NCI-H2081 treated with DMSO at 0.1 percent for 48 hours (cell line): ENCODE measurements at regions not wholly inside any gene's neighbourhood (a gene's known extent, or its start where the extent isn't known, plus 50 kb on each side); places are given as distances from the start of the nearest gene placed in this dataset.
"Not testable (repeated sequence)": the region's sequence is repeated elsewhere in the genome, so short reads cannot be mapped to it uniquely, and the experiment has no call there.

ENCODE experiments used
- DNase-seq: peaks from one replicate; lab custom pipeline; 2025; lab: John Stamatoyannopoulos, UW

DNA sequence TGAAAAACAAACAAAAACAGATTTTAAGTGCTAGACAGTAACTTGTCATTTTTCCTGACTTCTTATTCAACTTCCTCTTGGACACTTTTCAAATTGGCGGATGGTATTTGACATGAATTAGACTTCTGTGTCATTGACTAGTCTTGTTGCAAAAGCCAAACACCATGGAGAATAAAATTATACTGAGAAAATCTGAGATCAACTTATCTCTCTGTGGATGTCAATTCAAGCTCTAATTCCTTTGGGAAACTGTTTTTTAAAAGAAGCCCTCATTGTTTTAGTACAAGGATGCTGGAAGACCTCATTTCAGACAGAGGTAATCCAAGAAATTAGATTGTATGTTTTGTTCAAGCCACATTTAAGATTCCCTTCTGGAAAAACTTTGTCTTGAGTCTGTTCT lies 831.0 kb downstream of the SEMA5A start:
- no peak for DNase-seq

DNA sequence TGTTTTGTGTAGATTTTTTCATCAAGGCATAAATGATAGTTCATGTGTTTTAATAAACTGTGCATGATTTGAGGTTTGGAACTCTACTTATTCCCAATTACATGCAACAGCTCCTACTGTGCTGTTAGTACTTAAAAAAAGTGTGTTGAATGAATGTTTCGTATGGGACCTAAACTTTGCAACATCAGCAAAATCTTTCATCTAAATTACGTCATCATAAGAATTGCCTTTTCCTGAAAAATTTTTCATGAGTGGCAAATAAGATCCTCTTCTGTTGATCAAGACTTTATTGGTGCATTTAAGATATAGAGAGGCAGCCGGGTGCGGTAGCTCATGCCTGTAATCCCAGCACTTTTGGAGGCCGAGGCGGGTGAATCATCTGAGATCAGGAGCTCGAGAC lies 826.1 kb downstream of the SEMA5A start:
- no peak for DNase-seq

DNA sequence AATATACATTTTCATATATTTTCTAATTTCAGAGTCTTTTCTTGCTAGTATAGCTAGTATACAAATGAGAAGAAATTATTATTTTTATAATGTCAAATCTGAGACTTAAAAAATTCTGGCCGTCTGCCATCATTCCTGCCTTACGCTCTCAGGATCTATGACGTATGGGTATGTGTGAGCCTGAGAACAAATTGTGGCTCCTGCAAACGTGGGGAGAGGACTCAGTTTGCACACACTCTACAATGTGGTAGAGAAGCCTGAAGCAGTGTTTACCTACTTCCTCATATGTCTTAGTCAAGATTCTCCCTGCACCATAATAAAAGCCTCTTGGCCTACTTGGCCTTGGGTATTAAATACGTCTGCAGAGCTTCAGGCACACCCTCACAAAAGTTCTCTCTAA lies 825.4 kb downstream of the SEMA5A start:
- DNase-seq, result no peak

DNA sequence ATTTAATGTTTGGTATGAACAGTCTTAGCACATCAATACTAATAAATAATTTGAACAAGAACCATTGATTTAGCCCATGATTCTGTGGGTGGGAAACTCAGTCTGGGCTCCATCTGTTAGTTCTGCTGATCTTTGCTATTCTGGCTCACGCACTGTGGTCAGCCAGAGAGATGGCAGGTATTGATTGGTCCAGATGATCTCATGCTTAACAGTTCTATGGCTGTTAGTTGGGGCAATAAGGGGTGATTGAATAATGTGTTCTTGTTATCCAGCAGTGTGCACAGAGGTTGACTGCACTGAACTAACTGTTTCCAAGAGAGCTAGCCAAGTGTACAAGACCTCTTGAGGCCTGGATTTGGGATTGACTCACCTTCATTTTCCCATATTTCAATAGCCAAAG lies 824.3 kb downstream of the SEMA5A start:
- DNase-seq, result no peak

DNA sequence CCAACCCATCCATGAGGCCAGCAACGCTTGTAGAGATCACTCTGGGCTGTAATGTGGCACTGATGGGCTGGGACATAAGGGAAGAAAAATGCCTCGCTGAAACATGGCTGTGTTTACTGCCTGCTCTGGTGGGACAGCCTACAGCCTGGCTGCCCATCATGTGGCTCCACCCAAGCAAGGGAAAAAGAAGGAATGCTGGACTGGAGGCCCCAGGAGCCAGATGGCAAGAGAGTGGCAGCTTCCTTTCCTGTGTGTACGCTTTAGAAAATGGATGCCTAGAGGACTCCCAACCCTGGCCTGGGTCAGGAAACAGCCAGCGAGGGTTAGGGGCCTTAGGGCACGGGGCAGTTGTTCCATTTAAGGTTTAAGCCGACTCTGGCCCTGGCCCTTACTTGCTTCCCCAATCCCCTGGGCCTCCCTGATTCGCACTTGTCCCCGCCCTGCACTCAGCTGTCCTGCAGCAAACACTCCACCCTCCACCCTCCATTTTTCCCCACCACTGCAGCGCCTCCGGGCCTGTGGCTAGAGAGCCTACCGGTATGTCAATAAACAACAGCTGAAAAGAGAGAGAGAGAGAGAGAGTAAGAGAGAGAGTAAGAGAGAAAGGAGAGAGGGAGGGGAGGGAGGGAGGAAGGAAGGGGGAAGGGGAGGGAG lies 819.4 kb downstream of the SEMA5A start:
- DNase-seq, result no peak

DNA sequence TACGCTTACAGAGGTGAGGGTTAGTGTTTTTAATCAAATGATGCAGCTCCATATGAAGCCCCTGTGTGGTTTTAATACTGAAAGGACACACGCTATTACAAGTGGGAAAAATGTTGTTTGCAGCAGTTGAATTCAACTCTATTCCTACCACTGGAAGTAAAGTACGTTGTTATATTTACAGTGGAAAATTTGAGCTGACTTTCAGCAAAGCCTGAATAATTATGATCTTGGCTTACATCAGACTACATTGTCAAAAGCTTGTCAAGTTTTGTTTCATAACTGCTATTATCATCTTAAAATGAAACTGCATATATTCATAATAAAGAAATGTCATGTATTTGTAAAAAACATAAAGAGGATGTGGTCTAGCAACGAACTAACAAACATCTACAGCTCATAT lies 818.5 kb downstream of the SEMA5A start:
- no peak for DNase-seq

DNA sequence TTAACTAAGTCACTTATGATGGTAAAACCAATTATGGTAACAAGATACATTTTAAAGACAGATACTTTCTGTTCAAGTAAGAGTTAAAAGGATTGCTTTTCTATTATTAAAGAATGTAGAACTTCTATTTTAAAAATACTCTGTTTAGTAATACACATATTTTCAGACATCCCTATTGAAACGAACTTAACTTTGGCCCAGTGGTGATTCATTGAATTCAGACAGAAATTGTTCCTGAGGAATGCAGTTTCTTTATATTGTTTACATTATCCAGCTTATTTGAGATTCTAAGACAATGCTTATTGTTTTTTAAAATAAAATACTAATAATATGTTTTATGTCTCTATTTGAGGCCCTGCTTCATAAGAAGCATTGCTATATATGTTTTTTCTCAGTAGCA lies 816.4 kb downstream of the SEMA5A start:
- no peak for DNase-seq

DNA sequence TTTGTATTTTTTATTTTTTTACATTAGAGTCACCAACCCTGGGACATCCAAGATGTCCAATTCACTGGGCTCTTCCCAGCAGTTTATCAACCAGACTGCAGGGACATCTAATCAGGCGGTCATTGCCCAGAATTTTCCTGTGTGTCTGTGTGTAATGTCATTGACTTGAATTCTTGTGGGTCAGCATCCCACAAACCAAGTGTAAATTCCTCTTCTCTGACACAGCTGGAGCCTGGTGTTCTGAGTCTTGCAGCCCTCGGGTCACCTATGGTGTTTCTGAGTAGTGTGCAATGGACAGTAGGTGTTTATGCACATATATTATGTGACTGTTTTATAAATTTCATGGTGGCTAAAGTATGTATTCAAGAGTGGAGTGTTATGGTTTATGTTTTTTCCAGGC lies 815.7 kb downstream of the SEMA5A start:
- no peak for DNase-seq

DNA sequence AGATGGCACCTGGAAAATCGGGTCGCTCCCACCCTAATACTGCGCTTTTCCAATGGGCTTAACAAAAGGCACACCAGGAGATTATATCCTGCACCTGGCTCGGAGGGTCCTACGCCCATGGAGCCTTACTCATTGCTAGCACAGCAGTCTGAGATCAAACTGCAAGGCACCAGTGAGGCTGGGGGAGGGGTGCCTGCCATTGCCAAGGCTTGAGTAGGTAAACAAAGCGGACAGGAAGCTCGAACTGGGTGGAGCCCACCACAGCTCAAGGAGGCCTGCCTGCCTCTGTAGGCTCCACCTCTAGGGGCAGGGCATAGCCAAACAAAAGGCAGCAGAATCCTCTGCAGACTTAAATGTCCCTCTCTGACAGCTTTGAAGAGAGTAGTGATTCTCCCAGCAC lies 814.8 kb downstream of the SEMA5A start:
- not testable (repeated sequence) for DNase-seq

DNA sequence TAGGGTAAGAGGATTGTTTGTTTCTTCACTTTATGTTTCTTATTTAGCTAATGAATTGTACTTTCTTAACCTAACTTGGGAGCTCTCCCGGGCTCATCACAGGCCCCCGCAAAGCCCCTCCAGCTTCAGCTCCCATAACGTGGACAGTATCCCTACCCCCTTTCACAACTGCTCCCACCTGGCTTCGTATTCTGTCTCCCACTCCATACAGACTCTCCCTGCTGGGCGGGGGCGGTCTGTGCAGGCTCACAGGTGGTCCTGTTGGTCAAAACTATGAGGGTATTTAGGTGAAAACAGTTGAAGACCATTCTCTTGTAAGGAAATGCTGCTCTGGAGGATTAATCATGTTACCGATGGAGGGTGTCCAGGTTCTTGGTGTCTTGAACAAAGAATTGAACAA lies 805.3 kb downstream of the SEMA5A start:
- no peak for DNase-seq

DNA sequence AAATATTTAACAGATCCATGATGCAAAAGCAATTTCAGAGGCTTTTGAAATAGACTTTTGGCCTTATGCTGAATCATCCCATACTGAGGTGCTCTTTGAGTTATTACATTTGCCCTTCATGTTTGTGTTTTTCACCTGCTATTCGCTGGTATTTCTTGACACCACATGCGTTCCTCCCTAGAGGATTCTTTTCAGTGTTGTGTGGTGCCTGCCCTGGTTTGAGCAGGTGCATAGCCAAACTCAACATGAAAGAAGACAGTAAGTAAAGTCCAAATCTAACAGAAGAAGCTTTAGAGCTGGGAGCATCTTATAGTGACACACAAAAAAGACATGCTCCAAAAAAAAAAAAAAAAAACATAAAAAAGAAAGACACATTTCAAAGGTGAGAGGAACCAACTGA lies 796.3 kb downstream of the SEMA5A start:
- DNase-seq, result no peak

DNA sequence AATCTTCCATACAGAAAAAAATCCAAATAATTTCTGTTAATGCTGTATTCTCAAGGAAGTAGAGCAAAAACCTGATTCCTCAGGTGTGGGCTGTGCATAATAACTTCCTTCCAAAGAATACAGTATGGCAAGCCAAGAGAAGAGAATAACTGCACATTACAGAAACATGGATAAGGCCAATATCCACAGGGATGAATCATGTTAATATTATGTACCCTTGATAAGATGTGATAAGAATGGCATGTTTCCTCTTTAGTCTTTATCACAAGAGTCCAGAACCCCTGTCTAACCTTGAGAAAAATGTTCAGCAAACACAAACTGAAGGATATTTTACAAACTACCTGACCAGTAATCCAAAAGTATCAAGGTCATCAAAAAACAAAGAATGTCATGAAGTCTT lies 795.8 kb downstream of the SEMA5A start:
- DNase-seq, result no peak

DNA sequence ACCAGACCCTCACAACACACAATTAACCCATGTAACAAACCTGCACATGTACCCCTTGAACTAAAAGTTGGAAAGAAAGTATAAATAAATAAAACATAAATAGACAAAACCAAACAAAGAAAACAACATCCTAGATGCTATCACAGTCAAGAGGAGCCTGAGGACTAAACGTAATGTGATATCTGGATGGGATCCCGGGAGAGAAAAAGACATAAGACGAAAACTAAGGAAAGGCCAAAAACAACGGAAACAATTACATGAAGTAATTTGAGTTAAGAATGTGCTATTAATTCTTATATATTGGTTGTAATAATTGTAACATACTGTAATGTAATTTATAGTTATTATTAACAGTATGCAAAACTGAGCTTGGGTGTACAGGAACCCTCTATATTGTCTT lies 793.9 kb downstream of the SEMA5A start:
- no peak for DNase-seq

DNA sequence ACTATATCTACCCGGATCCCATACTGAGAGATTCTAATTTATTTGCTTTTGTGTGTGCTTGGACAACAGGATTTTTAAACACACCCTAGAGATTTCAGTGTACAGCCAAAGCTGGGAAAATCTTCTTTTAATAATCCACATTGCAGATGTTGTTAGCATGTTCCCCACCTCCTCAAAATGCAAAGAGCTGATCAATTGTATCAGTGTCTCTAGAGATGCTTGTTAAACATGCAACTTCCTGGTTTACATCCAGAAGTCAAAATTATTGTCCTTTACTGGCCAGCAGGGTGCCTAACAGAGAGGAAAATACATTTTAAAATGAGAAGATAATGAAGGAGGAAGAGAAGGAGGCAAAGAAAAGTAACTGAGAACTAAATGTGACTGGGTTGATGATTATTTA lies 793.3 kb downstream of the SEMA5A start:
- DNase-seq, result no peak

DNA sequence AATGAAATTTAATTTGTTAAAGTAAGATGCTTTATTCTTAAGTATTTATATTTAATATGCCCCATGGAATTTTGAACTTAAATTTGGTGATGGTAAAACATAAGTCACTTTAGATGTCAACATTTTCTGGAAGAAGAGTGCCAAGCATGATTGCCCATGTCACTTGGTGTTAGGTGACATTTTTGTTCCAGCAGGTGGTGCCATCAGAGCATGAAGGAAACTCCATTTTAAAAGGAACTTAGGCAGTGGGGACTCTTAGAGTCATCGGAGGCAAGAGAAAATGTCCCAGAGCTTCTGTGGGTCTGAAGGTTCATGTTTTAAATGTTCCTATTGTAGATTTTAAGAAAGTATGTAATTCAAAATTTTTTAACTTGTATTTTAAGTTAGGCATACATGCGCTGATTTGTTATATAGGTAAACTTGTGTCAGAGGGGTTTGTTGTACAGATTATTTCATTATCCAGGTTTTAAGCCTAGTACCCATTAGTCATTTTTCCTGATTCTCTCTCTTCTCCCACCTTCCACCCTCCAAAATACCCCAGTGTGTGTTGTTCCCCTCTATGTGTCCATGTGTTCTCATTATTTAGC lies 789.3 kb downstream of the SEMA5A start:
- DNase-seq, result peak; percentile 34

DNA sequence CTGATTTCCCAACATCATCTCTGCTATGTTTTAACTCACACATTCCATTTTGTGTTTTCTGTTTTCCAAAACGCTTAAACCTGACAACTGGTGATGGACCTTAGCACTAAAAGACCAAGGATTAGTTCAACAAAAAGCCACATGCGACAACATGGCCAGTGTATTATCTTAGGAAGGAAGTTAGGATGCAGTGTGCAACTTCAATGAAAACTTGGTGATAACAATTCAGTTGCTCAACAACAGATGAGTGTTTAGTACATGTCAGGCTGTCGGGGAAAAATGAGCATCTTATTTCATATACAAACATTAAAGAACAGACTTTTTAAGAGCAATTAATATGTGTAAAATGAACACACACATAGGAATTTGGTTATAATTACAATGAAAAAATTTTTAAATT lies 780.0 kb downstream of the SEMA5A start:
- DNase-seq, result no peak

DNA sequence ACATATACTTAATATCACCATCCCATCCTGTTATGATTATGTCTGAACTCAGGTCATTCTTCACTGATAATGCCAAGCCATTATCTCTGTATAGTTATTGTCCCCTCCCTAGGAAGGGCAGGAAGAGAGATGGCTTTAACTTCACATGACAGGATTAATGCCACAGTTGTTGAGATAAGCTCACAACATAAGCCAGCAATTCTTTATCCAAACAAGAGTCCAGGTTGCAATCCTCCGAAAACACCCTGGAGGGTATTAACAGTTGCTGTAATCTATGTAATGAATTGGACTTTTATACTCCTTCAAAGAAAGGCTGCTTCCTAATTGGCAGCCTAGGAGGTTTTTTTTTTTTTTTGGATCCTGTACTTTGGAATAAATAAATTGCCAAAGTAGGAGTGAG lies 779.4 kb downstream of the SEMA5A start:
- DNase-seq, result no peak

DNA sequence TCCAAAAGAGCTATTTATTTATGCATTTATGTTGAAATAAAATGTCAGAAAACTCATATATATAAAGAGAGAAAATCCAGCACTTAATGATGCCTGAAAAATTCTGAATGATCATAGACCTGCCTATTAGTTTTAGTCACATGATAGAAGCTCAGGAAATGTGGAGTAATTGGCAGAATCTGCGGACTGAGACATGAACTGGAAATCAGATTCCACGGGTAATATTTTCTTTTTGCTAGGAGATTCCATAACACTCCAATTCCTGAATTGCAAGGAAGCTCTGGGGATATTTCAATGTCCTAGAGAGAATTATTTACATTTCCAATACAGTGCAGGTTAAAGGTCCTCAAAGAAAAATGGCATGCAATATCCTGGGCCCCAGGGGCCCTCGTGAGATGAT lies 778.8 kb downstream of the SEMA5A start:
- no peak for DNase-seq

DNA sequence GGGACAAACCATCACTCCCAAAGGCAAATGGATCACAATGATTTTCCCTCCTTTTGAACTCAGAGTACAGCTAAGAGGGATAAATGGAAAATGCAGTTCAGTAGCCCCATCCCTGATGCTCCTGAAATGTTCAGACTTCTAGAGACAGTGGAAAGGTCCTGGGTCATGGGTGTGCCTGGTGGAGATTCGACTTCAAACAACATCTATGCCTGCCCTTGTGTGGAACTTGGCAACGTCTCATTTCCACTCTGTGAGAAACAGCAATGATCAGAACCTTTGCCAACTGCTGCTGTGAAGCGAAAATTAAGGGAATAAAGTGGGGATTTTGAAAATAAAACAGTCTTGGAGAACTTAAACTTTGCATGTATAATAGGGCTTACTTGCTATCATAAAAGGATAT lies 778.1 kb downstream of the SEMA5A start:
- DNase-seq, result no peak

DNA sequence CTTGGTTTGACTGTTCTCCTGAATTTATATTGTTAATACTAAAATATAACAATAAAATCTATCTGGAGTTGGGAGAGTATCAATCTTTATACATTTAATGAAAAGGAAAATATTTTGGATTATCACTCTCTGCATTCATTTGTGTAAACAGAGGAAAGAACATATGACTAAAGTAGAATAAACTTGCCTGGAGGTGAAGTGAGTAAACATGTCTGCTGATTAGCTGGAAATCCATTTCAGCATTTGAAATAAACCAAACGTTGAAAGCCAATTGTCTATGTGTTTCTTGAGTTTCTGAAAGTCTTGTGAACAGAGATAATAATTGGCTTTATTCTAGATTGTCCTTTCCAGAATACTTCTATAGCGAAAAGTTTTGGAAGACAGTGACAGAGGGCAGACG lies 776.2 kb downstream of the SEMA5A start:
- no peak for DNase-seq

DNA sequence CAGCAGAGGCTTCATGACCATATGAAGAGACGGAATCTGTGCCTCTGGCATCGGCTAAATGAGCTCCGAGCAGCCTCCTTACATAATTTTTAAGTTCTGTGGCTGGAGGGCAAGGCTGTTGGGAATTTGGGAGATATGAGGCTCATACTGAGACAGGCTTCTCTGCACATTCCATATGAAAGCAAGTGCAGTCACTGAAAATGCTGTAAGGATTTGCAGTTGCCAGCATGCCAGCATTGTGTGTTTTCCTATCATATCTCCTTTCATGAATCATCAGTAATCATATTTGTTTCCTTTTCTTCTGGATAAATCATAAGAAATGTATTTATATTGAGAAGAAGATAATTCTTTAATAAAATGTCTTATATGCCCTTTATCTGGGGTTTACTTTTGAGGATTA lies 775.4 kb downstream of the SEMA5A start:
- no peak for DNase-seq

DNA sequence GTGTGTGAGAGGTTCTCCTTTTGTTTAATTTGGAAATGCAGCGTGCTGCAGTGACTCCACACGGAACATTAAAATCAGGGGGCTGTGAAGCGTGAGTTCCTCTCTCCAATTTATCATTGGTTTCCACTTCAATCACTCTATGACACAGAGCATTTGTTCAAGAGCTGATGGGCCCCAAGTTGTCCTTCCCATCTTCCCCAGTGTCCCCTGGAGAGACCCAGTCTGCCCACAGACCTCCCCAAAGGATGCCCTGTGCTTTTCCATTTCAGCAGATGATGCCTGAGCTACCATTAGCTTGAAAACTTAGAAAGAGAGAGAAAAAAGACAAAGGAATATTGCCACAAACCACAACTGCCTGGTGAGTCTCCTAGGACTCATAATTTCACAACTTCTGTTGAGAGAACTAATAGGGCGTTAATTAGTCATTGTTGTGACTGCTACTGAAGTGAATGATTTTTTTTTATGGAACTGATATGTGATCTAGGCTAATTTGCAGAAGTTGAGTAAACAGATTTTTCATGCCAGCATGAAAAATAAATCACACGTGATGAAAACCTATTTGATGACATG lies 772.7 kb downstream of the SEMA5A start:
- DNase-seq, result no peak

DNA sequence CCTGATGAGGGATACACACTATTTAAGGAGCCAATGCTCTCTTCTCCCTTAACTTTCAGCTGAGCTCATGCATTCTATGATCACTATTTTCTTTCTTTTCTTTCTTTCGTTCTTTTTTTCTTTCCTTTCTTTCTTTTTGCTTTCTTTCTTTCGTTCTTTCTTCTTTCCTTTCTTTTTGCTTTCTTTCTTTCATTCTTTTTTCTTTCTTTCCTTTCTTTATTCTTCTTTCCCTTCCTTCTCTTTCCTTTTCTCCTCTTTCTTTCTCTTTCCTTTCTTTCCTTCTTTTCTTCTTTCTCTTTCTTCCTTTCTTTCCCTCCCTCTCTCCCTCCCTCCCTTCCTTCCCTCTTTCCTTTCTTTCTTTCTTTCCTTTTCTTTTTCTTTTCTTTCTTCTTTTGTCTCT lies 761.2 kb downstream of the SEMA5A start:
- DNase-seq, result no peak

DNA sequence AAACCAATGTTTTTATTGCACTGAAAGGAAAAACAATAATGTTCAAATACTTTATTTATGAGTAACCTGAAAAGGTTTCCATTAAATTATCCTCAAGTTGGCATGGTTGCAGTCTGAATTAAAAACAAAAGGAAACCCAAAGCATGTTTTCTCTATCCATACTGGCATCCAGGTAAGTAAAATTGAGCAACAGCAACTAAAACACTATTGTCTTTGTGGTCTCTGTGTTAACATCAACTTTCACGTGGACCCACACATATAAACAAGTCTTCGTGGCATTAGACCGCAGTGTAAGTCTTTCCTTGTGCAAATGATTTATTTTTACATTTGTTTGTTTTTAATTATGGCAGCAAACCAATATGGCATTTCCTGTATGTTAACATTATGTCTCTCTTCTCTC lies 757.6 kb downstream of the SEMA5A start:
- DNase-seq, result no peak
